WTC11 (cell line): ENCODE measurements at regions not wholly inside any gene's neighbourhood (a gene's known extent, or its start where the extent isn't known, plus 50 kb on each side); places are given as distances from the start of the nearest gene placed in this dataset.
"Not testable (repeated sequence)": the region's sequence is repeated elsewhere in the genome, so short reads cannot be mapped to it uniquely, and the experiment has no call there.

Source experiments
- CTCF ChIP-seq: fragments of 200-600 bp; IDR thresholded peaks from 2 replicates; pipeline ENCODE4 v1.8.0; 2022; ENCODE audit warnings: antibody characterized with exemption
- ELF4 ChIP-seq: sonication (generic); formaldehyde crosslinking; IDR thresholded peaks from 2 replicates; pipeline ENCODE4 v1.8.1; 2022; ENCODE audit warnings: low read depth, mild to moderate bottlenecking, moderate library complexity, missing genetic modification reagents
- MAX ChIP-seq: sonication (generic); formaldehyde crosslinking; IDR thresholded peaks from 2 replicates; pipeline ENCODE4 v1.8.0; 2022; ENCODE audit warnings: mild to moderate bottlenecking, missing genetic modification reagents
- SMAD3 ChIP-seq: sonication (generic); formaldehyde crosslinking; IDR thresholded peaks from 2 replicates; pipeline ENCODE4 v1.8.0; 2022; ENCODE audit warnings: missing genetic modification reagents, mild to moderate bottlenecking, borderline replicate concordance
- TP53 ChIP-seq: sonication (generic); formaldehyde crosslinking; IDR thresholded peaks from 2 replicates; pipeline ENCODE4 v1.8.1; 2023; ENCODE audit warnings: mild to moderate bottlenecking, missing genetic modification reagents
- ZMAT4 ChIP-seq: fragments of 250-450 bp; sonication (Bioruptor Pico); IDR thresholded peaks from 2 replicates; pipeline ENCODE4 v1.9.0; 2021; ENCODE audit warnings: mild to moderate bottlenecking
- ZNF512 ChIP-seq: sonication (generic); formaldehyde crosslinking; IDR thresholded peaks from 2 replicates; pipeline ENCODE4 v1.8.1; 2022; ENCODE audit warnings: missing genetic modification reagents, borderline replicate concordance

GRCh38 chr5:23410775-23411174 is 96.6 kb upstream of the PRDM9 start:
- not testable (repeated sequence) for TF ChIP-seq ELF4 (CRISPR knock-in tag); SMAD3 (CRISPR knock-in tag); CTCF; ZNF512 (CRISPR knock-in tag); ZMAT4 (CRISPR knock-in tag); TP53 (CRISPR knock-in tag); MAX (CRISPR knock-in tag)
